H9 (cell line): ENCODE measurements at regions not wholly inside any gene's neighbourhood (a gene's known extent, or its start where the extent isn't known, plus 50 kb on each side); places are given as distances from the start of the nearest gene placed in this dataset.

Experiments
- DNase-seq: peaks from one replicate; pipeline ENCODE4 v3.0.0-alpha.2; 2017
- H2AFZ ChIP-seq: one replicate; pipeline ENCODE4 v1.6.1; 2013; ENCODE audit warnings: mild to moderate bottlenecking, low read length, control low read depth, moderate library complexity
- H2AK5ac ChIP-seq: 2 replicates; pipeline ENCODE4 v1.6.1; 2013; ENCODE audit warnings: low read length, control low read depth, mixed read lengths; ENCODE audit not compliant: insufficient read length
- H2BK120ac ChIP-seq: one replicate; pipeline ENCODE4 v1.6.1; 2013; ENCODE audit warnings: low read depth, mild to moderate bottlenecking, low read length, control low read depth, inconsistent platforms; ENCODE audit not compliant: poor library complexity, severe bottlenecking
- H2BK12ac ChIP-seq: 2 replicates; pipeline ENCODE4 v1.6.1; 2013; ENCODE audit warnings: low read length, control low read depth, mixed read lengths, low read depth; ENCODE audit not compliant: insufficient read length
- H2BK15ac ChIP-seq: 2 replicates; pipeline ENCODE4 v1.6.1; 2013; ENCODE audit warnings: low read depth, low read length, control low read depth
- H2BK20ac ChIP-seq: one replicate; pipeline ENCODE4 v1.6.1; 2013; ENCODE audit warnings: low read depth, mild to moderate bottlenecking, low read length, control low read depth, inconsistent platforms; ENCODE audit not compliant: poor library complexity, severe bottlenecking
- H2BK5ac ChIP-seq: 2 replicates; pipeline ENCODE4 v1.6.1; 2013; ENCODE audit warnings: low read length, control low read depth, mixed read lengths; ENCODE audit not compliant: insufficient read length
- H3K14ac ChIP-seq: 2 replicates; pipeline ENCODE4 v1.6.1; 2013; ENCODE audit warnings: low read length, control low read depth; ENCODE audit not compliant: insufficient read depth
- H3K18ac ChIP-seq: 2 replicates; pipeline ENCODE4 v1.6.1; 2013; ENCODE audit warnings: low read depth, mild to moderate bottlenecking, mixed read lengths, low read length, control low read depth; ENCODE audit not compliant: insufficient read length
- H3K23ac ChIP-seq: 2 replicates; pipeline ENCODE4 v1.6.1; 2013; ENCODE audit warnings: low read length, control low read depth, mixed read lengths, low read depth; ENCODE audit not compliant: insufficient read length
- H3K23me2 ChIP-seq: 2 replicates; pipeline ENCODE4 v1.6.1; 2013; ENCODE audit warnings: low read depth, mild to moderate bottlenecking, mixed read lengths, low read length, control low read depth; ENCODE audit not compliant: insufficient read length, poor library complexity, severe bottlenecking
- H3K27ac ChIP-seq: 2 replicates; pipeline ENCODE4 v1.5.1; 2013; ENCODE audit warnings: low read length, control low read depth, mixed read lengths, low read depth; ENCODE audit not compliant: insufficient read length
- H3K27me3 ChIP-seq: 2 replicates; pipeline ENCODE4 v1.6.1; 2013; ENCODE audit warnings: low read length, control low read depth, inconsistent platforms; ENCODE audit not compliant: insufficient read depth
- H3K4ac ChIP-seq: 2 replicates; pipeline ENCODE4 v1.6.1; 2013; ENCODE audit warnings: low read depth, mild to moderate bottlenecking, control low read depth, inconsistent platforms, low read length, moderate library complexity
- H3K4me1 ChIP-seq: 2 replicates; pipeline ENCODE4 v1.6.1; 2013; ENCODE audit warnings: low read length, control low read depth, inconsistent platforms; ENCODE audit not compliant: insufficient read depth
- H3K4me2 ChIP-seq: 2 replicates; pipeline ENCODE4 v1.6.1; 2013; ENCODE audit warnings: low read length, control low read depth, mixed read lengths; ENCODE audit not compliant: insufficient read length, insufficient read depth
- H3K56ac ChIP-seq: 2 replicates; pipeline ENCODE4 v1.6.1; 2013; ENCODE audit warnings: low read depth, mild to moderate bottlenecking, mixed read lengths, low read length, control low read depth; ENCODE audit not compliant: insufficient read length
- H3K79me1 ChIP-seq: 2 replicates; pipeline ENCODE4 v1.6.1; 2013; ENCODE audit warnings: low read depth, mild to moderate bottlenecking, moderate library complexity, low read length, control low read depth, inconsistent platforms; ENCODE audit not compliant: insufficient read depth, poor library complexity, severe bottlenecking
- H3K79me2 ChIP-seq: 2 replicates; pipeline ENCODE4 v1.6.1; 2013; ENCODE audit warnings: low read length, control low read depth, inconsistent platforms; ENCODE audit not compliant: insufficient read depth
- H3K9ac ChIP-seq: 2 replicates; pipeline ENCODE4 v1.6.1; 2013; ENCODE audit warnings: low read length, control low read depth, mixed read lengths; ENCODE audit not compliant: insufficient read length; ENCODE audit errors: extremely low read depth
- H3K9me3 ChIP-seq: one replicate; pipeline ENCODE4 v1.6.1; 2013; ENCODE audit warnings: low read depth, low read length, inconsistent platforms; ENCODE audit not compliant: control insufficient read depth
- H3T11ph ChIP-seq: one replicate; pipeline ENCODE4 v1.6.1; 2013; ENCODE audit warnings: mild to moderate bottlenecking, low read length, control low read depth, inconsistent platforms
- H4K20me1 ChIP-seq: one replicate; pipeline ENCODE4 v1.6.1; 2013; ENCODE audit not compliant: control insufficient read depth, insufficient read length, insufficient read depth
- H4K5ac ChIP-seq: 2 replicates; pipeline ENCODE4 v1.6.1; 2013; ENCODE audit warnings: low read depth, mild to moderate bottlenecking, mixed read lengths, low read length, control low read depth; ENCODE audit not compliant: insufficient read length
- H4K8ac ChIP-seq: replicated peaks from 2 replicates; pipeline ENCODE4 v1.6.1; 2013; ENCODE audit warnings: low read length, control low read depth, mixed read lengths, low read depth; ENCODE audit not compliant: insufficient read length
- H4K91ac ChIP-seq: 2 replicates; pipeline ENCODE4 v1.6.1; 2013; ENCODE audit warnings: low read depth, mild to moderate bottlenecking, moderate library complexity, mixed read lengths, low read length, control low read depth; ENCODE audit not compliant: insufficient read length
- H3K27ac Mint-ChIP-seq, 3 experiments: 2 replicates in 2 of 3; 3 replicates in 1 of 3; pipeline ENCODE4 v1.8.0; 2020 to 2021; ENCODE audit warnings: mixed read lengths in 3 of 3, mild to moderate bottlenecking in 1 of 3, moderate library complexity in 1 of 3
- H3K27me3 Mint-ChIP-seq: 2 replicates; pipeline ENCODE4 v1.8.0; 2021; ENCODE audit warnings: low read depth, mild to moderate bottlenecking, moderate library complexity, mixed read lengths
- H3K36me3 Mint-ChIP-seq, 3 experiments: 2 replicates in 2 of 3; 3 replicates in 1 of 3; pipeline ENCODE4 v1.8.0; 2020 to 2021; ENCODE audit warnings: low read depth in 3 of 3, mixed read lengths in 3 of 3; ENCODE audit not compliant: insufficient read depth in 1 of 3
- H3K4me1 Mint-ChIP-seq, 2 experiments: 2 replicates each; pipeline ENCODE4 v1.8.0; 2020; ENCODE audit warnings: mixed read lengths in 2 of 2
- H3K4me3 Mint-ChIP-seq, 2 experiments: 2 replicates in 1 of 2; 3 replicates in 1 of 2; pipeline ENCODE4 v1.8.0; 2020 to 2021; ENCODE audit warnings: mild to moderate bottlenecking in 2 of 2, mixed read lengths in 2 of 2, moderate library complexity in 1 of 2
- H3K9me3 Mint-ChIP-seq, 2 experiments: 2 replicates in 1 of 2; 3 replicates in 1 of 2; pipeline ENCODE4 v1.8.0; 2020; ENCODE audit warnings: mild to moderate bottlenecking in 2 of 2, mixed read lengths in 2 of 2, moderate library complexity in 1 of 2
- TF ChIP-seq, protein P1 (sequence below): fragments of 200-600 bp; sonication (generic); conservative IDR thresholded peaks from 3 replicates; pipeline ENCODE4 v1.8.0; 2021; ENCODE audit warnings: antibody characterized with exemption, mild to moderate bottlenecking

DNA sequence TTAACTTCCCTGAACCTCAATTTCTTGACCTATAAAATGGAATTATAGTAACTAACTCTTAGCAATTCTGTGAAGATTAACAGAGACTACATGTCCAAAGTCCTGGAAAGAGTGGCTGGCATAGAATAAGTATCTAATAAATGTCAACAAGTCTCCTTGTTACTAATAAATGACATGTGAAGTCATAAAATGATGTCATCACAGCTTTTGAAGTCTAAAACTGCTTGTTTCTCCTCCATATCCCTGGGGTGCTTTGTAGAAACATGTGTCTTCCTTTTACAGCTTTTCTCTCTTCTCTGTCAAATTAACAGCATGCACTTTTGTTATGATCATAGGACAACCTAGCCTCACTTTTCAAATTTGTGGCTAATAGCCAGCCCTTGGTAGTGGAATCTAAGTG, 510.2 kb downstream of the NTRK3 start:
- TF ChIP-seq, protein P1, sequence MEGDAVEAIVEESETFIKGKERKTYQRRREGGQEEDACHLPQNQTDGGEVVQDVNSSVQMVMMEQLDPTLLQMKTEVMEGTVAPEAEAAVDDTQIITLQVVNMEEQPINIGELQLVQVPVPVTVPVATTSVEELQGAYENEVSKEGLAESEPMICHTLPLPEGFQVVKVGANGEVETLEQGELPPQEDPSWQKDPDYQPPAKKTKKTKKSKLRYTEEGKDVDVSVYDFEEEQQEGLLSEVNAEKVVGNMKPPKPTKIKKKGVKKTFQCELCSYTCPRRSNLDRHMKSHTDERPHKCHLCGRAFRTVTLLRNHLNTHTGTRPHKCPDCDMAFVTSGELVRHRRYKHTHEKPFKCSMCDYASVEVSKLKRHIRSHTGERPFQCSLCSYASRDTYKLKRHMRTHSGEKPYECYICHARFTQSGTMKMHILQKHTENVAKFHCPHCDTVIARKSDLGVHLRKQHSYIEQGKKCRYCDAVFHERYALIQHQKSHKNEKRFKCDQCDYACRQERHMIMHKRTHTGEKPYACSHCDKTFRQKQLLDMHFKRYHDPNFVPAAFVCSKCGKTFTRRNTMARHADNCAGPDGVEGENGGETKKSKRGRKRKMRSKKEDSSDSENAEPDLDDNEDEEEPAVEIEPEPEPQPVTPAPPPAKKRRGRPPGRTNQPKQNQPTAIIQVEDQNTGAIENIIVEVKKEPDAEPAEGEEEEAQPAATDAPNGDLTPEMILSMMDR = no peak
- no peaks in the 10 kb centered on the region for H3K9me3 Mint-ChIP-seq
- H3K23me2 ChIP-seq = no peaks in the 10 kb centered on the region
- H4K91ac ChIP-seq = no peak overlapping the region
- no peaks in the 10 kb centered on the region for H3K9me3 ChIP-seq
- H3K27me3 Mint-ChIP-seq = no peaks in the 10 kb centered on the region; the same call in 1 of the 2 replicates
- no peaks in the 10 kb centered on the region for H3K27me3 ChIP-seq
- no peaks in the 10 kb centered on the region for H3K4me1 Mint-ChIP-seq
- no peaks in the 10 kb centered on the region for H3K79me1 ChIP-seq
- no peak overlapping the region for H2AK5ac ChIP-seq
- H2BK12ac ChIP-seq = no peak overlapping the region
- no peak overlapping the region for H3K4ac ChIP-seq
- no peak overlapping the region for H3K14ac ChIP-seq
- no peak overlapping the region for H3K9ac ChIP-seq
- H2BK15ac ChIP-seq = no peak overlapping the region
- H3K4me1 ChIP-seq = no peaks in the 10 kb centered on the region
- no peak overlapping the region for H3T11ph ChIP-seq
- H3K56ac ChIP-seq = no peak overlapping the region
- H3K4me2 ChIP-seq = no peak overlapping the region
- no peak overlapping the region for H4K5ac ChIP-seq
- no peak overlapping the region for H3K4me3 Mint-ChIP-seq
- H3K79me2 ChIP-seq = no peaks in the 10 kb centered on the region
- no peak overlapping the region for H3K23ac ChIP-seq
- H3K27ac Mint-ChIP-seq = no peak overlapping the region
- no peaks in the 10 kb centered on the region for H4K20me1 ChIP-seq
- H2BK20ac ChIP-seq = no peak overlapping the region
- H2AFZ ChIP-seq = no peak overlapping the region
- H3K27ac ChIP-seq = no peak overlapping the region
- H3K36me3 Mint-ChIP-seq = no peaks in the 10 kb centered on the region
- no peak for DNase-seq
- H4K8ac ChIP-seq = no peak overlapping the region
- H2BK120ac ChIP-seq = no peak overlapping the region
- no peak overlapping the region for H2BK5ac ChIP-seq
- H3K18ac ChIP-seq = no peak overlapping the region
